ENCODE measurements at regions not wholly inside any gene's neighbourhood (a gene's known extent, or its start where the extent isn't known, plus 50 kb on each side); places are given as distances from the start of the nearest gene placed in this dataset.
"Not testable (repeated sequence)": the region's sequence is repeated elsewhere in the genome, so short reads cannot be mapped to it uniquely, and the experiment has no call there.

GRCh38 chr1:83445873-83446272, 553.1 kb downstream of the TTLL7 start:
- not testable (repeated sequence) for TF ChIP-seq CTCF, POLR2A (IDR thresholded peaks at IDR 0.05)
